ENCODE measurements at regions not wholly inside any gene's neighbourhood (a gene's known extent, or its start where the extent isn't known, plus 50 kb on each side); places are given as distances from the start of the nearest gene placed in this dataset.

DNA sequence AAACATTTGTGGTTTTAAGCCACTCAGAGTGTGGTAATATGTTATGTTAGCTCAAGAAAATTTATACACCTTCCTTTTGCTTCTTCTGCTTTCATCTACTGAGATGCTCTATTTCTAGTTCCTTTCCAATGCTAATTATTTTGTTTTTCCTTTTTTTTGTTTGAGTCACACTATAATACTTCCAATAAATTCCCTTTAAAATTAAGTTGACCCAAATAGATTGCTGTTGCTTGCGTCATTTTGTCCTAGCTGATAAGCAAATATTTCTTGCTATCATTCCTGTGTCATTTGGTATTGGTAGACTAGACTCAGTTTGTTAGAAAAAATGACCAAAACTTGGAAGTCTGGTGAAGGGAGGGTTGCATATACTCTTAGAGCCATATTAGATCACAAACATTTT lies 437.0 kb upstream of the CNTN6 start:
- TF ChIP-seq POLR2AphosphoS5 (IDR thresholded peaks at IDR 0.05; ENCODE audit: low read depth, low read length) (no peak), POLR2A (IDR thresholded peaks at IDR 0.05; ENCODE audit: low read depth, low read length) (no peak), TAF1 (IDR thresholded peaks at IDR 0.05; ENCODE audit: borderline replicate concordance, low read depth, low read length) (no peak)
